ENCODE measurements at regions not wholly inside any gene's neighbourhood (a gene's known extent, or its start where the extent isn't known, plus 50 kb on each side); places are given as distances from the start of the nearest gene placed in this dataset.

- Mint-ChIP-seq H3K4me3 (no peak overlapping the region), H3K9me3 (no peaks in the 10 kb centered on the region), H3K36me3 (no peaks in the 10 kb centered on the region), H3K27me3 (peaks cover 72% of the 10 kb centered on the region), H3K27ac (no peak overlapping the region), H3K4me1 (peaks cover 10% of the 10 kb centered on the region)
- DNase-seq, result no peak
Observed at GRCh38 chr4:24476282-24476681, 108.1 kb downstream of the DHX15 start.

- no peak for DNase-seq
- Mint-ChIP-seq H3K4me1 (peaks cover 13% of the 10 kb centered on the region), H3K9me3 (no peaks in the 10 kb centered on the region), H3K36me3 (peaks cover 1% of the 10 kb centered on the region), H3K27me3 (peaks cover 75% of the 10 kb centered on the region), H3K27ac (no peak overlapping the region), H3K4me3 (no peak overlapping the region)
Observed at GRCh38 chr4:24475756-24476155, 108.6 kb downstream of the DHX15 start.

- H3K27ac Mint-ChIP-seq, result peak overlapping the region; percentile 61
- H3K36me3 Mint-ChIP-seq, result peaks cover 1% of the 10 kb centered on the region
- peak overlapping the region; percentile 79 for H3K4me3 Mint-ChIP-seq
- peaks cover 89% of the 10 kb centered on the region for H3K27me3 Mint-ChIP-seq
- no peaks in the 10 kb centered on the region for H3K9me3 Mint-ChIP-seq
- DNase-seq, result peak; percentile 4
- peaks cover 27% of the 10 kb centered on the region for H3K4me1 Mint-ChIP-seq
Observed at GRCh38 chr4:24473309-24473721, 111.0 kb downstream of the DHX15 start.

- Mint-ChIP-seq H3K9me3 (no peaks in the 10 kb centered on the region), H3K27ac (no peak overlapping the region), H3K4me1 (peaks cover 27% of the 10 kb centered on the region), H3K27me3 (peaks cover 89% of the 10 kb centered on the region), H3K36me3 (peaks cover 1% of the 10 kb centered on the region), H3K4me3 (peak overlapping the region; percentile 94)
- peak; percentile 69 for DNase-seq
Observed at GRCh38 chr4:24472514-24473308, 111.6 kb downstream of the DHX15 start.

GRCh38 chr4:24472161-24472510, 112.2 kb downstream of the DHX15 start:
- no peak overlapping the region for H3K27ac Mint-ChIP-seq
- H3K9me3 Mint-ChIP-seq, result no peaks in the 10 kb centered on the region
- H3K4me3 Mint-ChIP-seq, result peak overlapping the region; percentile 94
- peaks cover 89% of the 10 kb centered on the region for H3K27me3 Mint-ChIP-seq
- DNase-seq, result no peak
- peaks cover 27% of the 10 kb centered on the region for H3K4me1 Mint-ChIP-seq
- peaks cover 1% of the 10 kb centered on the region for H3K36me3 Mint-ChIP-seq

- Mint-ChIP-seq H3K9me3 (no peaks in the 10 kb centered on the region), H3K4me3 (peak overlapping the region; percentile 94), H3K36me3 (peaks cover 1% of the 10 kb centered on the region), H3K27ac (peak overlapping the region; percentile 12), H3K4me1 (peaks cover 27% of the 10 kb centered on the region), H3K27me3 (peaks cover 89% of the 10 kb centered on the region)
- DNase-seq, result peak; percentile 27
Observed at GRCh38 chr4:24471486-24472160, 112.7 kb downstream of the DHX15 start.

- Mint-ChIP-seq H3K4me1 (peaks cover 27% of the 10 kb centered on the region), H3K27me3 (peaks cover 89% of the 10 kb centered on the region), H3K9me3 (no peaks in the 10 kb centered on the region), H3K36me3 (peaks cover 1% of the 10 kb centered on the region), H3K27ac (peak overlapping the region; percentile 12), H3K4me3 (peak overlapping the region; percentile 94)
- peak; percentile 46 for DNase-seq
Observed at GRCh38 chr4:24470666-24471485, 113.5 kb downstream of the DHX15 start.

GRCh38 chr4:24468071-24468470, 116.3 kb downstream of the DHX15 start:
- H3K9me3 Mint-ChIP-seq, result no peaks in the 10 kb centered on the region
- no peak for DNase-seq
- H3K27ac Mint-ChIP-seq, result no peak overlapping the region
- H3K27me3 Mint-ChIP-seq, result peaks cover 83% of the 10 kb centered on the region
- H3K4me1 Mint-ChIP-seq, result peaks cover 24% of the 10 kb centered on the region
- H3K4me3 Mint-ChIP-seq, result no peak overlapping the region
- peaks cover 1% of the 10 kb centered on the region for H3K36me3 Mint-ChIP-seq

- DNase-seq, result no peak
- Mint-ChIP-seq H3K27me3 (peaks cover 71% of the 10 kb centered on the region), H3K4me1 (peaks cover 8% of the 10 kb centered on the region), H3K27ac (no peak overlapping the region), H3K9me3 (no peaks in the 10 kb centered on the region), H3K4me3 (no peak overlapping the region), H3K36me3 (no peaks in the 10 kb centered on the region)
Observed at GRCh38 chr4:24464566-24464965, 119.8 kb downstream of the DHX15 start.

- no peaks in the 10 kb centered on the region for H3K9me3 Mint-ChIP-seq
- H3K27ac Mint-ChIP-seq, result no peak overlapping the region
- no peak overlapping the region for H3K4me3 Mint-ChIP-seq
- no peaks in the 10 kb centered on the region for H3K4me1 Mint-ChIP-seq
- DNase-seq, result no peak
- peaks cover 11% of the 10 kb centered on the region for H3K27me3 Mint-ChIP-seq
- no peaks in the 10 kb centered on the region for H3K36me3 Mint-ChIP-seq
Observed at GRCh38 chr4:24456431-24456830, 127.9 kb downstream of the DHX15 start.

GRCh38 chr4:24453951-24454350, 130.4 kb downstream of the DHX15 start:
- H3K27ac Mint-ChIP-seq, result no peak overlapping the region
- no peak for DNase-seq
- H3K4me3 Mint-ChIP-seq, result no peak overlapping the region
- no peaks in the 10 kb centered on the region for H3K4me1 Mint-ChIP-seq
- peaks cover 13% of the 10 kb centered on the region for H3K27me3 Mint-ChIP-seq
- no peaks in the 10 kb centered on the region for H3K36me3 Mint-ChIP-seq
- no peaks in the 10 kb centered on the region for H3K9me3 Mint-ChIP-seq

- no peaks in the 10 kb centered on the region for H3K36me3 Mint-ChIP-seq
- no peak overlapping the region for H3K4me3 Mint-ChIP-seq
- no peaks in the 10 kb centered on the region for H3K4me1 Mint-ChIP-seq
- no peak for DNase-seq
- H3K27ac Mint-ChIP-seq, result no peak overlapping the region
- no peaks in the 10 kb centered on the region for H3K9me3 Mint-ChIP-seq
- H3K27me3 Mint-ChIP-seq, result peaks cover 29% of the 10 kb centered on the region
Observed at GRCh38 chr4:24451870-24452269, 132.5 kb downstream of the DHX15 start.

- H3K4me1 Mint-ChIP-seq, result no peaks in the 10 kb centered on the region
- H3K27ac Mint-ChIP-seq, result no peak overlapping the region
Observed at GRCh38 chr4:24443200-24443599, 141.2 kb downstream of the DHX15 start.

GRCh38 chr4:24440765-24441164, 143.6 kb downstream of the DHX15 start:
- H3K36me3 Mint-ChIP-seq, result no peaks in the 10 kb centered on the region
- peaks cover 18% of the 10 kb centered on the region for H3K27me3 Mint-ChIP-seq
- H3K4me1 Mint-ChIP-seq, result no peaks in the 10 kb centered on the region
- no peak overlapping the region for H3K27ac Mint-ChIP-seq
- H3K4me3 Mint-ChIP-seq, result no peak overlapping the region
- no peak for DNase-seq
- no peaks in the 10 kb centered on the region for H3K9me3 Mint-ChIP-seq

More at GRCh38 chr4:24443200-24443599, 141.2 kb downstream of the DHX15 start:
- Mint-ChIP-seq H3K9me3 (no peaks in the 10 kb centered on the region), H3K4me3 (no peak overlapping the region), H3K27me3 (peaks cover 31% of the 10 kb centered on the region), H3K36me3 (no peaks in the 10 kb centered on the region)
- DNase-seq, result no peak

- no peak for DNase-seq
- Mint-ChIP-seq H3K27ac (no peak overlapping the region), H3K4me1 (no peaks in the 10 kb centered on the region), H3K27me3 (peaks cover 11% of the 10 kb centered on the region), H3K9me3 (no peaks in the 10 kb centered on the region), H3K36me3 (no peaks in the 10 kb centered on the region), H3K4me3 (no peak overlapping the region)
Observed at GRCh38 chr4:24434241-24434640, 150.1 kb downstream of the DHX15 start.

Data from activated naive CD8-positive, alpha-beta T cell treated with anti-CD3 and anti-CD28 coated beads for 36 hours (primary cell).